ENCODE measurements at regions not wholly inside any gene's neighbourhood (a gene's known extent, or its start where the extent isn't known, plus 50 kb on each side); places are given as distances from the start of the nearest gene placed in this dataset.

DNA sequence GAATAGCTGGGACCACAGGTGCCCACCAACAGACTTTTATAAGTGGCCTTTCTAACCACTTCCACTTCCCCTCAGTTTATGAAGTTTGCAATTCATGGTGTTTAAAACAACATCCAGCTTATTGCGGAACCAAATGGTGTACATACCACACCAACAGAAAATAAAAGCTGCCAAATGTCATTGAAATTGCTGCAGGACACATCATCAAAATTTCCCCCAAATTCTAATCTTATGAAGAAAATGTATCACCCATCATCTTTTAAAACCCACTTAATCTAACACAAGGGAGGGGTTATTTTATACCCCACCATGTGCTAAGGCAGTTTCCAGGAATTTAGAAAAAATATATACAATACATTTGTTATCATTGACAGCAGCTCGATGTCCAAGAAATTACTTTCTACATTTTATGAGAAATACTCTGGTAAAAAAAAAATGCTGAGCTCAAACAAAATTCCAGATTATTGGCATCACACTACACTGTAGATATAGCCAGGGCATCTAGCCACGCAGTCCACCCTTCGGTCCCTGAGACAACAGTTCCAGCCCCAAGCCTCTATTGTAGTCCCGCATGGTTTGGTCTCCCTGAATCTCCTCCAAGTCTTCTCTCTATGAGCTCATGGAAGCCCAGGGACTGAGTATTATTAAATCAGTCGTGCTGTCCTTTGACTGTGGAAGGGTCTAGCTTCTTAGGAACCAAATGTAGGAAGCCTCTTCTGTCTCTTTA lies 372.8 kb upstream of the SLC30A5 start:
- TF ChIP-seq, protein P1, sequence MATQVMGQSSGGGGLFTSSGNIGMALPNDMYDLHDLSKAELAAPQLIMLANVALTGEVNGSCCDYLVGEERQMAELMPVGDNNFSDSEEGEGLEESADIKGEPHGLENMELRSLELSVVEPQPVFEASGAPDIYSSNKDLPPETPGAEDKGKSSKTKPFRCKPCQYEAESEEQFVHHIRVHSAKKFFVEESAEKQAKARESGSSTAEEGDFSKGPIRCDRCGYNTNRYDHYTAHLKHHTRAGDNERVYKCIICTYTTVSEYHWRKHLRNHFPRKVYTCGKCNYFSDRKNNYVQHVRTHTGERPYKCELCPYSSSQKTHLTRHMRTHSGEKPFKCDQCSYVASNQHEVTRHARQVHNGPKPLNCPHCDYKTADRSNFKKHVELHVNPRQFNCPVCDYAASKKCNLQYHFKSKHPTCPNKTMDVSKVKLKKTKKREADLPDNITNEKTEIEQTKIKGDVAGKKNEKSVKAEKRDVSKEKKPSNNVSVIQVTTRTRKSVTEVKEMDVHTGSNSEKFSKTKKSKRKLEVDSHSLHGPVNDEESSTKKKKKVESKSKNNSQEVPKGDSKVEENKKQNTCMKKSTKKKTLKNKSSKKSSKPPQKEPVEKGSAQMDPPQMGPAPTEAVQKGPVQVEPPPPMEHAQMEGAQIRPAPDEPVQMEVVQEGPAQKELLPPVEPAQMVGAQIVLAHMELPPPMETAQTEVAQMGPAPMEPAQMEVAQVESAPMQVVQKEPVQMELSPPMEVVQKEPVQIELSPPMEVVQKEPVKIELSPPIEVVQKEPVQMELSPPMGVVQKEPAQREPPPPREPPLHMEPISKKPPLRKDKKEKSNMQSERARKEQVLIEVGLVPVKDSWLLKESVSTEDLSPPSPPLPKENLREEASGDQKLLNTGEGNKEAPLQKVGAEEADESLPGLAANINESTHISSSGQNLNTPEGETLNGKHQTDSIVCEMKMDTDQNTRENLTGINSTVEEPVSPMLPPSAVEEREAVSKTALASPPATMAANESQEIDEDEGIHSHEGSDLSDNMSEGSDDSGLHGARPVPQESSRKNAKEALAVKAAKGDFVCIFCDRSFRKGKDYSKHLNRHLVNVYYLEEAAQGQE (IDR thresholded peaks at IDR 0.05; ENCODE audit: borderline replicate concordance), result no peak
- TF ChIP-seq, protein P1 (CRISPR knock-in tag; IDR thresholded peaks at IDR 0.05; ENCODE audit: low read depth), result no peak
- TF ChIP-seq CTCF (IDR thresholded peaks at IDR 0.05 in 2 of 3, conservative IDR thresholded peaks at IDR 0.05 in 1 of 3; ENCODE audit: insufficient read depth in 2 of 3, low read depth in 1 of 3, low read length in 3 of 3) (no peak), ZNF280B (CRISPR knock-in tag; IDR thresholded peaks at IDR 0.05) (no peak), MAFF (IDR thresholded peaks at IDR 0.05; ENCODE audit: low read length) (no peak), POLR2AphosphoS2 (IDR thresholded peaks at IDR 0.05; ENCODE audit: low read length) (no peak), RAD21 (CRISPR knock-in tag; conservative IDR thresholded peaks at IDR 0.05 in 1 of 2, IDR thresholded peaks at IDR 0.05 in 1 of 2) (no peak)

All from K562 (cell line).